Effector CD4-positive, alpha-beta T cell (primary cell): ENCODE measurements at regions not wholly inside any gene's neighbourhood (a gene's known extent, or its start where the extent isn't known, plus 50 kb on each side); places are given as distances from the start of the nearest gene placed in this dataset.
"Not testable (repeated sequence)": the region's sequence is repeated elsewhere in the genome, so short reads cannot be mapped to it uniquely, and the experiment has no call there.

Experiments used
- DNase-seq: peaks from one replicate; pipeline ENCODE4 v3.0.0-alpha.2; 2020

DNA sequence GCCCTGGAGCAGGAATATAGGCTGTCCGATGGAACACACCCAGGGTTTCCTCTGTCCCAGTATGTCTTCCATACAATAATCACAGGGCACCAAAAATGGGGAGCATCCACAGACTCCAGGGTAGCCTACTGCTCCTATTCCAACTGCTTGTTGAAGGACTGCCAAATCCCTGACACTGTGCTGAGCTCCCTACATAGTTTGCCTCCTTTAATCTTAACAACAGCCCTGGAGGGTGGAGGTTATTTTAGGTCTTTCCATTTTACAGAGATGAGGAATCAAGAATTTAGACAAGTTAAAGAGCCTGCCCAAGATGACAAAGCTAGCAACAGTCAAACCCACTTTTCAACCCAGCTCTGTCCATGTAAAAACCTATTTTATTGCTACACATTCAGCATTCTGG lies 790.4 kb downstream of the DIAPH3 start:
- no peak for DNase-seq

DNA sequence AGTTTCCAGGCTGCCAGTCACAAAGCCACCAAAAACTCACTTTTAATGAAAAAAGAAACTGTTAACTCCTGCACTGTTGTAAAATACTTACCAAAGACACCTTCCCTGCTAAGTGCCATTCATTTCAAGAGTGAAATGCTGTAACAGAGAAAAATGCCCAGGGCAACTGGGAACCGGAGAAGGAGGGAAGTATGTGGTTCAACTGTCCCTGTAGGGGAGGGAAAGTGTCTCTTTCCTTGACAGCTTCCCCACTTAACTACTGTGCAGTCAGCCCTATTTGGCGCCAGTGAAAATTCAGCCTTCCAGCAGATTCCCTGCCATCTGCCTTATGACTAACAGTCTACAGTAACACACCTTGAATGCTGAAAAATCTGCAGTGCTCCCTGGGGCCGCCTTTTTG lies 789.0 kb downstream of the DIAPH3 start:
- no peak for DNase-seq

DNA sequence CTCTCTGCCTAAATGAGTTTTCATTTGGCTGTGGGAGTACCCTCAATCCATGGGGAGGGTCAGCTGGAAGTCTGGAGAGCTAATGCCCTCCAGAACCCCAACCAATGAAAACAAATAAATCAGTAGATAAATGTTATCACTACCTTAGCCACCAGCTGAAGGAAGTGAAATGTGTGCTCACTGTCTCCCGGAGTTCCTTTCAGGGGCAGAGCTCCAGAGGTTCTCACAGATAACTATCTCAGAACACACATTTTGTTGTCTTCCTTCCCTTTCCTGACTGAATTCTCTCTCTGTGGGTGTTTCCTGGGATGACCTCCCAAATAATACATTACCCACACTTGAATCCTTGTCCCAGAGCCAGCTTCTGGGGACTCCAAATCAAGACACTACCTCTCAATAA lies 779.6 kb downstream of the DIAPH3 start:
- DNase-seq, result no peak

DNA sequence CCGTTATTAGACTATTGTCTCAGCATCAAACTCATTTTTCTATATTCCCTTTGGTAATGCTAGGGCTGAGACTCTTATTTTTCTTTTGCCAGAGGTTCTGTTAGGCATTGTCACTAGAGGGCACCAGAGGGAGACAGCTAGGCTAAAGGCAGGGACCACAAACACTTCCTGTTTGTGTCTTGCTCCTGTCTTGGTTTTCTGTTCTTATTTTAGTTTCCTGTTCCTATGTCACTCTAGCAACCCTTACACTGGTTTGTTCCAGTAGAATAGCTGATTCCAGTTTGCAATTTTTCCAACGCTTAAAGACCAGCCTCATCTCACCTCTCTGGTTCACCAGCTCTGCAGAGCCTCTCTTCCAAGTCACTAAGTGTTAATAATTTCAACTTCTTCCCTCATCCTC lies 772.0 kb downstream of the DIAPH3 start:
- DNase-seq, result peak; percentile 33

DNA sequence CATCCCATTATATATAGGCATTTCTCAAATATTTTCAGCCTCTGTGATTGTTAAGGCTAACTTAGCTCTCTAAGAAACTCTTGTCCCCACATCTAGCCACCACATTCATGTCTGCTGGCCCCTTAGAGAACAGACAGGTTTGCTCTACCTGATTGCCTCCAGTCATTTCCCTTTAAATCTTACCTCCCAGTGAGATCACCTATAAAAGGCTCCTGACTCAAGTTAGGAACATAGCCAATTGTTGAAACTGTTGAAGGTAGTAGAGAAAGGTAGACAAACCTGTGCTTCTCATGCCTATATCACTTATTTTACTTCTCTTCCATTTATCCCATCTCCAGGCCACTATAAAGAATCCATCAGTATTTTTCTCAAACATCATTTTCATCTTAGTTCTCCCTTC lies 771.4 kb downstream of the DIAPH3 start:
- no peak for DNase-seq

DNA sequence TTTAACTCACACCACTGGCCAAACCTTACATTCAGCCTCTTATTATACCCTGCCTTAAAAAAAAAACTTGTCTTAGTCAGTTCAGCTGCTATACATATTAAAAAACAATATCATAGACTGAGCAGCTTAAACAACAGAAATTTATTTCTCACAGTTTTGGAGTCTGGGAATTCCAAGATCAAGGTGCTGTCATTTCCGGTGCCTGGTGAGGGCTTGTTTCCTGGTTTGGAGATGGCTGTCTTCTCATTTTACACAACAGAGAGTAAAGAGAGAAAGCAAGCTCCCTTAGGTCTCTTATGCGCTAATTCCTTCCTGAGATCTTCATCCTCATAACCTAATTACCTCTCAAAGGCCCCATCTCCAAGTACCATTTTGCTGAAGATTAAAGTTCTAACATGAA lies 769.2 kb downstream of the DIAPH3 start:
- DNase-seq, result no peak

DNA sequence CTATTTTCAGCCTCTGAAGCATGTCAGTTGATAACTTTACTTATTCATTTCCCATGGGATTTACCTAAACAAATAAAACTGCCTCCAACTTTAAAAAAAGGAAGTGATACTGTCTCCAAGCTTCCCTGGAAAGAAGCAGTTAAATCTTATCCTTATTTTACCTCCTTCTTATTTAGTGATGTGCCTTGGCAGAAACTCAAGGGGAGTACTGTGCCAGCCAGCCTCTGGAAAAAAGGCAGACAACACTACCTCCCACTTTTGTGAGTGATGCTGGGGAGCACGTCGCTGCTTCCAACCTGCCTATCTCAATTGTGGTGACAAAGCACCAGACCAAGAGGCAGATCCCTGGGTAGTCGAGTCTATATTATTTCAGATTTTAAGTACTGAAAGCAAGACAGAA lies 765.6 kb downstream of the DIAPH3 start:
- no peak for DNase-seq

DNA sequence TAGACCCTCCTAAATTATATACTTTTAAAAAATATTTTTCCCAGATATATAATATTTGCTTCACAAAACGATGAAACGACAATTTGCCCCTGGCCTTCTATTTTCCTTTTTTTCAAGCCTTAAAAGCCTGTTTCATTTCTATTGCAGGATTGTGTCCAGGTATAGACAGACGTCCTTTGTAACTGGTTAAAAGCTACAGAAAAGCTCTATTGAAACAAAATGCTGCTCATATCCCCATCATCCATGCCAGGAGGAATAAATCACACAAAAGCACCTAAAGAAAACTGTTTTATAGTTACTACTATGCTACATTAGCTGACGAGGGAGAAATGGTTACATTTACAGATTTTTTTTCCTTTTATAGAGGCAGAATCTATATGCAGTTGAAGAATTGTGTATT lies 765.1 kb downstream of the DIAPH3 start:
- DNase-seq, result no peak

DNA sequence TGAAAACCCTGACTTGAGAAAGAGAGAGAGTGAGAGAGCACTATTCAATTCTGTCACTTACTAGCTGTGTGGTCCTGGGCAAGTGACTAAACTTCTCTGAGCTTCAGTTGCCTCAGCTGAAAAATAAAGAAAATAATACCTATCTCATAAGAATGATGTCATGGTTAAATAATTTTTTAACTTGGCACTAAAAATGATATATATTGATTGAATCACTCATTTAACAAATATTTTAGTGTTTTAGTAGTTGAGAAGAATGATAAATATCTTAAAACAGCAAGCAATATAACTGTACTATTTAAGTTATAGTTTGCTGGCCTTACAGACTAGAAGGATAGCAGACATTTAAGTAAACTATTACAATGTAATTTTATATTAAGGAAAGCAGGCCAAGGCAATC lies 764.2 kb downstream of the DIAPH3 start:
- no peak for DNase-seq

DNA sequence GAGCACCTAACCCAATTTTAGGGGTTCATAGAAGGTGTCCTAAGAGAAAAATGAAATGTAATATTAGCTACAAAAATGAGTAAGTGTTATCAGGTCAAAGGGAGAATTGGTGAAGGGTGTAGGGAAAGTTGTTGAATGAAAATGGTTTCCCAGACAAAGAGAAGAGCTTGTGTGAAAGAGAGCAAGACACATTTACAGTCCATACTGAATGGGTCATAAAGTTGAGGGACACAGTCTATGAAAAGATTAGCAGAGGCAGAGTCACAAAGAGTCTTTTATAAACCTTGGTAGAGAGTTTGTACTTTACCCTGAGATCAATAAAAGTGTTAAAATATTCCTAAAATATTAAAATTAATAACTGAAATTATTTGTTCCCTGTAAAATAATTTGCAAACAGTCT lies 759.4 kb downstream of the DIAPH3 start:
- no peak for DNase-seq

DNA sequence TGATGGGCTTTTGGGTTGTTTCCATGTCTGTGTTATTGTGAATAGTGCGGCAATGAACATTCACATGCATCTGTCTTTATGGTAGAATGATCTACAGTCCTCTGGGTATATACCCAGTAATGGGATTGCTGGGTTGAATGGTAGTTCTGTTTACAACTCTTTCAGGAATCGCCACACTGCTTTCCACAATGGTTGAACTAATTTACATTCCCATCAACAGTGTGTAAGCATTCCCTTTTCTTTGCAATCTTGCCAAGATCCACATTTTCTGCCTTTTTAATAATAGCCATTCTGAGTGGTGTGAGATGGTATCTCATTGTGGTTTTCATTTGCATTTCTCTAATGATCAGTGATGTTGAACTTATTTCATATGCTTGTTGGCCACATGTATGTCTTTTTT lies 756.5 kb downstream of the DIAPH3 start:
- DNase-seq, result not testable (repeated sequence)

DNA sequence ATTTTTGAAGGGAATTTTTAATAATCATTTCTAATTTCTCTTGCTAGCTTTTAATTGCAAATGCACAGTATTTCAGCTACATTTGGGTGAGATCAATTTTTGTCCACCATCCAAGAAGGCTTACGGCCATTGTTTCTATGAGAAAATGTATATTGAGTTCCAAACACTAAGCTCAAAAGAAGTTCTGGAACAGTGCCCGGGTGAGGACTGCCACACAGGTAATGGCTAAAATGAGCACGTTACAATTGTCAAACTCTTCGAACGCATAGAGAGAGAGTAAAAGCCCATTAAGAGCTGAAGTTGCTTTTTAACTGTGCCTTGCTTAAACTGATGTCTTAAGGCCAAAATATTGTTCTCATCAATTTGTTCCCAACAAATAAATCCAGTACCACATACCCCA lies 755.0 kb downstream of the DIAPH3 start:
- DNase-seq, result no peak

DNA sequence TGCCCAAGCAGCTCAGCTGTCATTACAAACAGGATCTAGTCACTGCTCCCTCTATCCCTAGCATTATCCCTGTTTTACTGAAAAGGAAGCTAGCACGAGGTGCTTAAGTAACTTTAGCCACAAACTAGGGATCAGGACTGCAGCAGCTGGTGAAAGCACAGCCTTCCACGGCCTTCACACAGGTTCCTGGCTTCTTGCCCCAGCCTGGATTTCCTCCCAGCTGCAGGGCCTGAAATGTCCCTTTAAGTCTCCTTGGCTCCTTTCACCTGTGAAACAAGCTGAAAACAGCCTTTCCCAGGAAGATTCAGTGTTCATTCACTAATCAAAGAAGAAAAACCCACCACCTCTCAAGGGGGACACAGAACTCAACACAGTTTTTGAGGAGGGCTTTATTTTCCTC lies 754.5 kb downstream of the DIAPH3 start:
- DNase-seq, result no peak

DNA sequence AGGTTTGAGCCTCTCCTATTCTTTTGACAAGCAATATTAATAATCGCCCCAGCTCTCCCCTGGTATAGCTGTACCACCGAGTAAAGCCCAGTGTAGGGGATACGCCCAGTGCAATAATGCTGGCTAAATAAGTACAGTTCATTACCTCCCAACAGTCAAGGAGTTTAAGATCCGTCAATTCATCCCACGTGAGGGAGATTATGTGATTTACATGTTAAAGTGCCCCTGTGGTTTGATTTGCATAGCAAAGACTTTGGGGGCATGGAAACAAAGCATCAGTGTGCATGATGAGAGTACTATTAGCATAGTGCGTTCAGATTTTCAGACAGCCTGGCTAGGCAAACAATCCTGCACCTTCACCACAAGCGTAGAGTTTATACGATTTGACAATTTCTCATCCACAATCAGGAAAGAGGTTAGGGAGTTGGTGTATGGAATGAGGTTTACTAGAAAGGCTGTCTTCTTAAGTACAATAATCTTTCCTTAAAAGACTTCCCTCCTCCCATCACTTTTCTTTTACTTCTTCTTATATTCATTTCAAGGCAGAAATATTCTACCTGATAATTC lies 754.0 kb downstream of the DIAPH3 start:
- no peak for DNase-seq

DNA sequence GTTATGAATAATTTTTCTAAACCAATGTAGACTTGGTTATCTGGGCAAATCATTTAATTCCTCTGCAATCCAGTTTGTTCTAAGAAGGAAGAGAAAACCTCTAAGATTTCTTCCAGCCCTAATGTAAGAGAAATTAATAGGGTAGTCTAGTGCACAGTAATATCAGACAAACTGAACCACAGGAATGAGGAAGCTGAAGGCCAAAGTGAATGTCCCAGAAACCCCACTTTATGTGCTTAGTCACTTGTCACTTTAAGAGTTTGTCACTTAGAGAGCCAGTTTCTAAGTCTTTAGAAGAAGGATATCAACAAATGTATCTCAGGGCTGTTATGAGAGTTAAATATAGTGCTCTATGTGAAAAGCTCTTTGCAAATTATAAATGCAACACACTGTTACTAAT lies 750.6 kb downstream of the DIAPH3 start:
- no peak for DNase-seq

DNA sequence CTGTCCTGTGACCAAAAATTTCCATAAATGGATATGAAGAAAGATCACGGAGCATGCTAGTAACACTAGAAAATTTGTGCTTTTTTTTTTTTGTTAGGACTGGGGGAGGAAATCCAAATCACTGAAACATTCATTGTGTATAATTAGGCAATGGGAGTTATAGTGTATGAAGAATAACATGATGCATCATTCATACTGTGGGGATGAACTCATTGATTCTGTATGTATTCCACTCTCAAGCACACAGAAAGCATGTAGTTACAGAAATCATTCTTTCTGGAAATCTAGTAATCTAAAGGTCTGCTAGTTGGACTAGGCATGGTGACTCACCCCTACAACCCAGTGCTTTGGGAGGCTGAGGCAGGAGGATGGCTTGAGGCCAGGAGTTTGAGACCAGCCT lies 749.7 kb downstream of the DIAPH3 start:
- DNase-seq, result no peak

DNA sequence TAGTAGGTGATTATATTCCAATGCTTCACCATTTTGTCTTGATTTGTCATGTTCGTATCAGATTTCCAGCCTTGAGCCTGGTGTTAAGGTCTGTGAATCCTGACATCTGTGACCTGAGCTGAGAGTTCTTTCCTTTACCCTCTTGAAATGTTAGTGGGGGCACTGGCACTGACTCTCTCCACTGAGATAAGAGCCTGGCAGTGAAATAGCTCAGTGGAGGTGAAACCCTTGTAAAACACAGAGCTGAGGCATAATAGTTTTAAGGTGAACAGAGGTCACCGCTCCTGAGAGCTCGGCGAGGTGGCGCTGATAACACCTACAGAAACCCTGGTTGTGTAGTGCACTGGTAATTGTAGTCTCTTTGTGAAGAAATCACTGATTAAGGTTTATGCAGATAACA lies 748.2 kb downstream of the DIAPH3 start:
- DNase-seq, result no peak

DNA sequence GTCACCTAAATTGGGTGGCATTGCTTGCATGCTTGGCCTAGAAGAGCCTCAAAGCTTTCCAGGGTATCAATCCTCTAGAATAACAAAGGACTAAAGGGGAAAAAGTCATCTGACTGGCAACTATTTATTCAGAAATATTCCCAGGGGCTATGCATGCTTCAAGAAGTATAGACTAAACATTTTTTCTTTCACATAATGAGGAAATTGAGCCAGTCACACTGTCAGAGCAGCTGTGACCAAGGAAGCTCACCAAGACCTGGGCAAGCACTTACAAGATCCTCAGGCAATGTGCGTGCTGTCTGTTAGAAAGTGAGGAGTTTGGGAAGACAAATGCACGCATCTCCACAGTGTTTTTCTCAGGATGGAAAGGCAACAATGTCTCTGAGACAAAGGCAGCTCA lies 747.2 kb downstream of the DIAPH3 start:
- DNase-seq, result no peak

DNA sequence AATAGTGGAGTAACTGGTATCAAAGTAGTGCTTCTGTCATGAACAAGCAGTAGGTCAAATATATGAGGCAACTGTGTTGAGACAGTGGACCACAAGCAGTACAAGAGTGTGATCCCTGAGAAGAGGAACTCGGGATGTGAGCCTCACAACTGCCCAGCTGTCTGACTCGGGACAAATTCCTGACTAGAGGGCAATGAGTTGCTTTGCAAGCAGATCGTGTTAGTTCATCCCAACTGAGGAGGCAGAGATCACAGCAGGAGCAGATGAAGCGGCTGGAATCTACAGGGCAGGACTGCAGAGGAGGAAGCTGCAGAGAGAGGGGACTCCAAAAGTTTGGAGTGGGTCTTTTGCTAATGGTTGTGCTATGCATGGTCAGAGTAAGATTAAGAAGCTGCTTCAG lies 741.1 kb downstream of the DIAPH3 start:
- DNase-seq, result no peak

DNA sequence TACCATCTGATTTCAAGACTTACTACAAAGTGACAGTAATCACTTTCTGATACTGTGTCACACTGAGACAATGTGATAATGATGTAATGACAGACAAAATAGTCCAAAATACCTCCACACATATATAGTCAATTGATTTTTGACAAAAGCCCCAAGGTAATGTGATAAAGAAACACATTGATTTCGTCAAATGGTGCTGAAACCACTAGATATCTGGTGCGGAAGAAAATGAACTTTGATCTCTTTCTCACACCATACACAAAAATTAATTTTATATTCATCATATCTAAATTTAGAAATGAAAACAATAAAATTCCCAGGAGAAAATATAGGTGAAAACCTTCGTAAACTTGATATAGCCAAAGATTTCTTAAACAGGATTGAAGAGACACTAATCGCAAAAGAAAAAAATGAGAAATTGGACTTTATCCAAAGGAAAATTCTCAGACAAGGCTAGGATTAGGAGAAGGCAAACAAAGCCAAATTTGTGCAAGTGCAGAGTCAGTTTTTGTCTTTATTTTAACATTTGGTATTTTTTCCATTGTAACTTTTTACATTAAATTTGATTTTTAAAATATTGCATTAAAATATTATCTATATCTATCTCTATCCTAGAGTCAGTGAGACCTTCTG lies 739.9 kb downstream of the DIAPH3 start:
- no peak for DNase-seq

DNA sequence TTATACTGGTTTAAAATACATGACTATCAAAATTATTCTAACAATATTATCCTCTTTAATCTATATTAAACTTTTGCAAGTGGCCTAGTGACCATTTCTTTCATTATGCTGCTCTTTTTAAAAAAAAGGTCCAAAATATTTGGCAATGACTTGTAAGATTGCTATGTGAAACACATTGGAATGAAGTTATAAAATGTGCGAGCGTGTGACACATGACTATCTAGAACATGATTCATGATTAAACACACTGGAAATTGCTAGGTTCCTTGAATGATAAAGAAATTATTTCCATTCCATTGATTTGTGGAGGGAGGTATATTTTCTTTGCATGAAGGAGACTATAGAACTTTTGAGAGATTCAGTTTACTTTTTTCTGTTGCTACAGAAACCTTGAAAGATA lies 739.1 kb downstream of the DIAPH3 start:
- DNase-seq, result no peak

DNA sequence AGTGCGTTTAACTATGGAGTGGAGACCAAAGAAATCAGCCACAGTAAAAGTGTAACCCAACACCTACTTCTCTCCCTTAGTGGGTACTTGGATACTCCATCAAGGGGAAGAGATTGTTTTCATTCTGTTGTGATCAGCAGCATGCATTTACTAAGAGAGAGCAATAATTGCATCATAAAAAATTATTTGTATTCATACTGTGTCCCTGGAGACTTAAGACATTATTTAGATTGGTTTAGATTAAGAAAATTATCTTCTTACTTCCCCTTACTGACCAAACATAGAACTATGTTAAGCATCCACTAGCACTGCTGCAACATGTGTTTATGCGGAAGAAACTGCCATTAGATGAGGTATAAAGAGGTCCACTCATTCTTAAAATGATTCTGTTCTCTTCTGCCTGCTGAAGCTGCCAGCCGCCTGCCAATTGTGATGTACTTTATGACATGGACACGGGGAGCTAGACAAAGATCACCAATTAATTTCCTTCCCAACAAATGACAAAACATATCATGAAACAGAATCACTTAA lies 738.5 kb downstream of the DIAPH3 start:
- DNase-seq, result no peak

DNA sequence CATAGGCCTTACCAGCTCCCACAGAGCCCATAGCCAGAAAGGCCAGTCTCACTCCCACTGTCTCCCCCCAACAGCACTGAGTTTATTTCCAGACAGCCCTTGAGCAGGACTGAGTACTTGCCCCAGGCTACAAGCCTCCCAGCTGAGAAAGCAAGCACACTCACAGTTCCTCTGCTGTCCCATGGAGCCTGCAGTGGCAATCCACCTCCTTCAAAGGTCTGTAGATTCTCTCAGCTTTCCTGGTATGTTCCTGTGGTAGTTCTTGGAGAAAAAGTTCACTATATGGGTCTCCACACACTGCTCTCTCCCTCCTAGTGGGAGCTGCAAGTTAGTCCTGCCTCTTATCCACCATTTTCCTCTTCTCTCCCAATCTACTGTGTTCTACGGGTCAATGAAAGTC lies 728.7 kb downstream of the DIAPH3 start:
- no peak for DNase-seq

DNA sequence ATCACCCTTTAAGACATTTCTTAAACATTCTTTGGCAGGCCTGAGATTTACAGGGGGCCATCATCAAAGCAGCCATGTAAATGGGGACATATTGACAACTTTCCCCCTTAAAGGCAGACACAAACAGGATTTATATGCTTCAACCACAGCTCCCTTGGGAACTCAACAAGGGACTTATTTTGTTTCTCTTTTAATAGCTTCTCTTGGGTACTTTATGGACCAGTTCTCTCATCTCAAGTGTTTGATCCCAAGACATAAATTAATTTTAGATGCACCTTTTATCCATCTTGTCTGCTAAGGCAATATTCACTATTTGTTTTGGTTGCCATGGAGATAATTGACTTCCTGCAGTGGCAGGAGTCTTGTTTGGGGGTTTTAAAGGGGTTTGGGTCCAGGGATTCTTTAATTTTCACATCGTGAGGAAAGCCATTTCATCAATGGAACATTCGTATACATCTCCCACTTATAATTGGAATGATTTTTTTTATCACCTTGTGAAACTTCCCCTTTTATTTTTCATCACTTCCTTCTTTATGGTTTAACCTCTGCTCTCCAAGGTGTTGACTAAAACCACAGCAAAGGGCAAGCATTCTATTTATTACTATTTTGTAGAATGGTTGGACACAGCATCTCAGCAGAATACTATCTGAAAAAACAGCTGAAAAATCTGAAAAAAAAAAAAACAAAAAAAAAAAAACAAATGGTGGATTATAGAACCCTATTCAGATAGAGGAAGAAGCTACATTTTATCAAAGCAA lies 726.0 kb downstream of the DIAPH3 start:
- DNase-seq, result no peak
